IgD-negative memory B cell (primary cell): ENCODE measurements at regions not wholly inside any gene's neighbourhood (a gene's known extent, or its start where the extent isn't known, plus 50 kb on each side); places are given as distances from the start of the nearest gene placed in this dataset.

ENCODE experiments used
- H3K27ac Mint-ChIP-seq, 3 donors: one replicate each; pipeline ENCODE4 v1.8.0; 2020 to 2022; ENCODE audit warnings: mild to moderate bottlenecking in 3 of 3, mixed read lengths in 3 of 3, moderate library complexity in 1 of 3
- H3K27me3 Mint-ChIP-seq: one replicate; pipeline ENCODE4 v1.8.0; 2021; ENCODE audit warnings: mixed read lengths
- H3K36me3 Mint-ChIP-seq: one replicate; pipeline ENCODE4 v1.8.0; 2020; ENCODE audit warnings: mild to moderate bottlenecking, mixed read lengths
- H3K4me1 Mint-ChIP-seq, 3 donors: one replicate each; pipeline ENCODE4 v1.8.0; 2020 to 2022; ENCODE audit warnings: mixed read lengths in 3 of 3, mild to moderate bottlenecking in 1 of 3
- H3K4me3 Mint-ChIP-seq, 4 donors: one replicate each; pipeline ENCODE4 v1.8.0; 2020 to 2022; ENCODE audit warnings: mild to moderate bottlenecking in 4 of 4, mixed read lengths in 4 of 4, moderate library complexity in 3 of 4
- H3K9me3 Mint-ChIP-seq, 3 donors: one replicate each; pipeline ENCODE4 v1.8.0; 2020 to 2021; ENCODE audit warnings: mixed read lengths in 3 of 3, mild to moderate bottlenecking in 1 of 3

DNA sequence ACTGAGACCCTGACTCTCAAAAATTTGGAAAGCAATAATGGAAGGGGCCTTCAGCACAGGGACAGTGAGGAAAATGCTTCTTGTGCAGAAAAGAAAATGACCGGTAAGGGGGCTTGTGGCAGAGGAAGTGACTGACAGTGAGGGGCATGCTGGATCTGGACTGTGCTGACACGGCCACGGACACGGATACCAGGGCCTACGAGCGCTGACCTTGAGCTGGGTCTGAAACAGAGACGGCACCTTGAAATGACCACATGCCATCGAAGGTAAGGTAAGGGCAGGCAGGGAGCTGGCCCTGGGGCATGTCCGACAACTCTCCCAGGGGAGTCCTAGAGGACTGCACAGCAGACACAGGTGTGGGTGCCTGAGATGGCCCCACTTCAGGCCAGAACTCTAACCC is 182.1 kb downstream of the RHOU start:
- Mint-ChIP-seq H3K9me3 (peaks cover 0 to 3% (median 2%) of the 10 kb centered on the region in 3 donors), H3K27ac (no peak overlapping the region), H3K27me3 (peaks cover 2% of the 10 kb centered on the region), H3K4me1 (no peaks in the 10 kb centered on the region), H3K36me3 (no peaks in the 10 kb centered on the region), H3K4me3 (no peak overlapping the region)

DNA sequence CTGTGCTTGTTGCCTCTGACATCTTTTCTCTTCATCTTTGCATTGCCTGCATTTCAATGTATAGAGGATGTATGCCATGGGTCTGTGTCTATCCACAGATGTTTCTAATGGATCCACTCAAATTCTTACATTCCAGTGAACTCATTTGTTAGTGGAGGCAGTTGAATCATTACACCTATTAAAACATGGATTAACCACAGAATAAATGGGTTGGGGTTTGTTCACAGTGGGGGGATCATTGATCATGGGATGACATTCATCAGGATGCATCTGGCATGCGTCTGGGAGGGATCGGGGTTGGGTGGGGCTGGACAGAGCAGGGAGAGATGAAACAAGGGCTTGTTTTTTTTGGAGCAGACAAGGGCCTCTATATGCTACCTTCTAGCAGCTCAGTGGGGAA is 182.5 kb downstream of the RHOU start:
- no peaks in the 10 kb centered on the region for H3K4me1 Mint-ChIP-seq
- H3K4me3 Mint-ChIP-seq: no peak overlapping the region
- no peaks in the 10 kb centered on the region for H3K36me3 Mint-ChIP-seq
- peaks cover 0 to 3% (median 0%) of the 10 kb centered on the region in 3 donors for H3K9me3 Mint-ChIP-seq
- peaks cover 4% of the 10 kb centered on the region for H3K27me3 Mint-ChIP-seq
- no peak overlapping the region for H3K27ac Mint-ChIP-seq

DNA sequence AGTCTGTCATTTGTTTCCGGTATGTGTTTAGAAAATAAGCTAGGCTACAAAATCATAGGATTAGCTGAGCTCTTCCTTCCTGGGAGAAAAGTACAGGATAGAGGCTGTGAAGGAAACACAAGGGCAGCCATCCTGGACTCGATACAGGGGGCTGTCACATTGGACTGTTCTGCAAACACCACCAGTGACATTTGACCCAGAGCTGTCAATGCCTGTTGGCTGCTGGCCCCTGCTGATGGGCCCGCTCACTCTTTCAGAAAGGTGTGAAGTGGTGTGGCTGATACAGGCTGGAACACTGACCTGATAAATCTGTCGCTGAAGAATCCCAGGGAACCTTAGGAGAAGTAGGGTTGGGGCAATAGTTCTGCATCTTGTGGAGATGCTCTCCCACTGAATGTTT is 183.1 kb downstream of the RHOU start:
- no peaks in the 10 kb centered on the region for H3K4me1 Mint-ChIP-seq
- H3K36me3 Mint-ChIP-seq: no peaks in the 10 kb centered on the region
- H3K27me3 Mint-ChIP-seq: peaks cover 4% of the 10 kb centered on the region
- peaks cover 0 to 3% (median 1%) of the 10 kb centered on the region in 3 donors for H3K9me3 Mint-ChIP-seq
- H3K4me3 Mint-ChIP-seq: no peak overlapping the region
- H3K27ac Mint-ChIP-seq: no peak overlapping the region

DNA sequence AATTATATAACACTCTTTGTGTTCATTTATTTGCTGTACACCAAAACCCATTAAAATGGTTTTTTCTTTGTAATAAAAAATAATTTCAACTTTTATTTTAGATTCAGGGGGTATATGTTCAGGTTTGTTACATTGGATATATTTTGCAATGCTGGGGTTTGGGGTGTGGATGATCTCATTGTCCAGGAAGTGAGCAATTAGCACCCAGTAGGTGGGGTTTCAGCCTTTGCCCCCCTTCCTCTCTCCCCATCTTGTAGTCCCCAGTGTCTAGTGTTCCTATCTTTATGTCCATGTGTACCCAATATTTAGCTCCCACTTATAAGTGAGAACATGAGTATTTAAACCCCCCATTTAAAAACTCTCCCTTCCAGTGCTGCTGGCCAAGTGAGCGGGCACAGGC is 184.6 kb downstream of the RHOU start:
- Mint-ChIP-seq H3K27me3 (peaks cover 5% of the 10 kb centered on the region), H3K4me1 (no peaks in the 10 kb centered on the region), H3K9me3 (peaks cover 1 to 3% (median 2%) of the 10 kb centered on the region in 3 donors), H3K36me3 (no peaks in the 10 kb centered on the region), H3K27ac (no peak overlapping the region), H3K4me3 (no peak overlapping the region)

DNA sequence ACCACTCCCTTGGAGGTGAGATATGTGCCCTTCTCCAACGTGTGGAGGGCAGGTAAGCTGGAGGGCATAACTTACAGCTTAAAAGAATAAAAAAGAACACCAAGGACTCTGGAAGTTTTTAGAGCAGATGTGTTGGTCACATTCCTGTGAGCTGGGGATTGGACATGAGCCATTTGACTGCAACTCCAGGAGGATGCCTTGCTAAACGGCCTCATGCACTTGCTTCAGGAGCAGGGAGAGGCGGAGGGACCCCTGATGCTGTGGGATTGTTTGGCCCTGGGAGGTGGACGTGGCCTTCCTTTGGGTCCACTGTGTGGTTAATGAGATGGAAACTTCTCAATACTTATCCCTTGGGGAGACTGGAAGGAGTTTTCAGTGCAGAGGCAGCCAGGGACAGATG is 185.6 kb downstream of the RHOU start:
- peaks cover 5% of the 10 kb centered on the region for H3K27me3 Mint-ChIP-seq
- H3K4me3 Mint-ChIP-seq: no peak overlapping the region
- H3K4me1 Mint-ChIP-seq: no peaks in the 10 kb centered on the region
- no peak overlapping the region for H3K27ac Mint-ChIP-seq
- H3K9me3 Mint-ChIP-seq: peaks cover 1 to 3% (median 2%) of the 10 kb centered on the region in 3 donors
- H3K36me3 Mint-ChIP-seq: no peaks in the 10 kb centered on the region

DNA sequence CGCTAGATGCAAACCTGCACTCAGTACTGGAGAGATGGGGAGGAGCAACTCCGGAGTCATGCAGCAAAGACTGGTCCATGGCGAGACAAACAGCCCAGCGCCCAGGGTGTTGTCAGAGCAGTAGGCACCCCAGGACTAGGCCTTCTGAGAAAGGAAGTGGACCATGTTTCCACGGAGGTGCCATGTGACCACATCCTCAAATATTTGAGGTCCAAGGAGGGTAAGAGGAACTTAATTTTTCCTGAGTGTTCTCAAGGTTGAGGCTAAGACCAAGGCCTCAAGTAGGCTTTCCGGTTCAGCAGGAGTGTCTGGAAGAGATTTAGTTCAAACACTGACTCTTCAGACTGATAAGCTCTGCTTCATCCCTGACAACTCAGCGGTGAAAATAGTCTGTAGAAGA is 186.2 kb downstream of the RHOU start:
- Mint-ChIP-seq H3K9me3 (peaks cover 0 to 2% (median 1%) of the 10 kb centered on the region in 3 donors), H3K27me3 (peaks cover 5% of the 10 kb centered on the region), H3K27ac (no peak overlapping the region), H3K36me3 (no peaks in the 10 kb centered on the region), H3K4me1 (no peaks in the 10 kb centered on the region), H3K4me3 (no peak overlapping the region)

DNA sequence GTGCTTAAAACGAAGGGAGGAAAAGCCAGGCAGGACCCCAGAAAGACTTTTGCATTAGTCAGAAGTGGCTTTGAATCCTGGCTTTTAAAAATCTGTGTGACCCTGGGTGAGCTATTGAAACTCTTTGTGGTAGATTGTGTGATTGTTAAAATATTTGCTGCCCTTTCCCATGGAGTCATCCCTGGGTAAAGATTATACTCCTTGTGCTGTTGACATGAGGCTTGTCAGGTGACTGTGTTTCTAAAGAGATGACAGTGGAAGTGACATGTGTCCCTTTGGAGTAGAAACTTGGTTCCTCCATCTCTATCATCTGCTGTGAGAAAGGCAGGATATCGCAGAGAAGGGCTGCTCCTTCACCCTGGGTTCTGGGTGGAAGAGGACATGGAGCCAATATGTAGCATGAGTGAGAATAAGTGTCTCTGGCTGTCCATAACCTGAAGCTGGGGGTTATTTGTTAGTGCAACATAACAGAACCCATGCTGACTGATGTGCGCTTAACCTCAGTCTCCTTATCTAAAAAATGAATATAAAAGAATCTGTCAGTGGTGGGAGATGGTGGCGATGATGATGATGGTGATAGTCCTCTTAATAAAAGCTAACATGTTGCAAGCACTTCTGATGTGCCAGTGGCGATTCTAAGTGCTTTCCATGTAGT is 187.6 kb downstream of the RHOU start:
- Mint-ChIP-seq H3K9me3 (peaks cover 0 to 2% (median 1%) of the 10 kb centered on the region in 3 donors), H3K4me1 (no peaks in the 10 kb centered on the region), H3K4me3 (no peak overlapping the region), H3K27me3 (peaks cover 6% of the 10 kb centered on the region), H3K36me3 (no peaks in the 10 kb centered on the region), H3K27ac (no peak overlapping the region)

DNA sequence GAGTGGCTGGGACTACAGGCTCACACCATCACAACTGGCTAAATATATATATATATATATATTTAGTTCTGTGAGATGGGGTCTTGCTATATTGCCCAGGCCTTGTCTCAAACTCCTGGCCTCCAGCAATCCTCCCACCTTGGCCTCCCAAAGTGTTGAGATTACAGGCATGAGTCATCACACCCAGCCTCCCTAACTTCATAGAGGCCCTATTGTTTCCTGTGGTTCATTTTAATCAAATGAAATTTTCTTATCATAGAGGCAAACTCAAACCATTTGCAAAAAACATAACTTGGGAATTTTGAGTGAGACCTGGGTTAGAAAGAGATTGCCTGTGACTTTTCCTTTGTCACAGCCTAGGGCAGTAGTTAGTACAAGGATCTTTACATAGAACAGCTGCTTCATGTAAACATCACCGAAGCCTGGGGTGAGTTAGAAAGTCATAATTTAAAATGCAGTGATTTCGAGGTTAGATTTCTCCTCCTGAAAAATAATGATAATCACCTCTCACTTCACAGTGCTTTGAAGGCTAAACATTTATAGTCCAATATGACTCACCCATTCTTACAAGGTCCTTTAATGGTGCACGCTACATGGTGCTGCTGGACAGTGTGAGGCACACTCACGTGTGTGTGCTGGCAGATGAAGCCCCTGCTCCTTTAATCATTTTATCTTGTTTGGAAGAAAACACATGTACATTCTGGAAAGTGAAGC is 188.9 kb downstream of the RHOU start:
- Mint-ChIP-seq H3K4me3 (peak overlapping the region in 1 of 4 donors; percentile 23), H3K9me3 (peaks cover under 1 to 3% (median 2%) of the 10 kb centered on the region in 3 donors), H3K4me1 (no peaks in the 10 kb centered on the region), H3K27me3 (peaks cover 10% of the 10 kb centered on the region), H3K36me3 (no peaks in the 10 kb centered on the region), H3K27ac (no peak overlapping the region)

DNA sequence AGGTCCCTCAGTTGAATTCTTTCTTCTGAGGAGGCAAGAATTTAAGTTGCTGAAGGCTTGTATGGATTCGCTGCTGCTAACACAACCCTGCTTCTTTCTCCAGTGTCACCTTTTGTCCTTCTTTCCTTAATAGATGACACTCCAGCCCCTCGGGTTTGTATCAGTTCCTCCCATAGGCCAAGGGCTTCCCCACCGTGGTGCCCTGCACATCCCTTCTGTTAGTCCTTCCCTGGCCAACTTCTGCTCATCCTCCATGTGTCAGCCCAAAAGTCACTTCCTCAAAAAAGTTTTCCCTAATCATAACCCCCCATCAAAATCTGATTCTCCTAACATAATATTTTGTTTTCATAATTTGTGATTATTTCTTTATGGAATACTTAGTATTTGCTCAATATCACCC is 190.4 kb downstream of the RHOU start:
- Mint-ChIP-seq H3K36me3 (no peaks in the 10 kb centered on the region), H3K9me3 (peaks cover 4 to 15% (median 8%) of the 10 kb centered on the region in 3 donors), H3K4me1 (no peaks in the 10 kb centered on the region), H3K4me3 (no peak overlapping the region), H3K27ac (no peak overlapping the region), H3K27me3 (peaks cover 11% of the 10 kb centered on the region)

DNA sequence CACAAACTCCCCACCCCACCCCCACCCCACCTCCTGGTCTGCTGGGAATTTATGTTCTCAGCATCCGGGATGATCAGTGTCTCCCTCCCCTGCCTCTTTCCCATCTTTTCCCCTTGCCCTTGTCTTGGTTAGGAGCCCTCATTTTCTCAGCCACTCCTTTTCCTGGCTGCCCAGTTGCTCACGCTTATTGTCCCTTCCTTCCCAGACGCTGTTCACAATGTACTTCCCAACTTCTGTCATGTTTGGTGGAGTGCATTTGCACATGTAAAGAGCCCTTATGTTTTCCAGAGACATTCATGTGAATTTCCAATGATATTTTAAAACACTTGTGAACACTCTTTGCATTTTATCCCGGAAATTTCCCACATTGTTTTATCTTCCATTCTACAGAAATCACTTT is 192.1 kb downstream of the RHOU start:
- no peak overlapping the region for H3K4me3 Mint-ChIP-seq
- H3K36me3 Mint-ChIP-seq: no peaks in the 10 kb centered on the region
- no peaks in the 10 kb centered on the region for H3K4me1 Mint-ChIP-seq
- H3K27ac Mint-ChIP-seq: no peak overlapping the region
- H3K27me3 Mint-ChIP-seq: peaks cover 13% of the 10 kb centered on the region
- peaks cover 4 to 18% (median 8%) of the 10 kb centered on the region in 3 donors for H3K9me3 Mint-ChIP-seq

DNA sequence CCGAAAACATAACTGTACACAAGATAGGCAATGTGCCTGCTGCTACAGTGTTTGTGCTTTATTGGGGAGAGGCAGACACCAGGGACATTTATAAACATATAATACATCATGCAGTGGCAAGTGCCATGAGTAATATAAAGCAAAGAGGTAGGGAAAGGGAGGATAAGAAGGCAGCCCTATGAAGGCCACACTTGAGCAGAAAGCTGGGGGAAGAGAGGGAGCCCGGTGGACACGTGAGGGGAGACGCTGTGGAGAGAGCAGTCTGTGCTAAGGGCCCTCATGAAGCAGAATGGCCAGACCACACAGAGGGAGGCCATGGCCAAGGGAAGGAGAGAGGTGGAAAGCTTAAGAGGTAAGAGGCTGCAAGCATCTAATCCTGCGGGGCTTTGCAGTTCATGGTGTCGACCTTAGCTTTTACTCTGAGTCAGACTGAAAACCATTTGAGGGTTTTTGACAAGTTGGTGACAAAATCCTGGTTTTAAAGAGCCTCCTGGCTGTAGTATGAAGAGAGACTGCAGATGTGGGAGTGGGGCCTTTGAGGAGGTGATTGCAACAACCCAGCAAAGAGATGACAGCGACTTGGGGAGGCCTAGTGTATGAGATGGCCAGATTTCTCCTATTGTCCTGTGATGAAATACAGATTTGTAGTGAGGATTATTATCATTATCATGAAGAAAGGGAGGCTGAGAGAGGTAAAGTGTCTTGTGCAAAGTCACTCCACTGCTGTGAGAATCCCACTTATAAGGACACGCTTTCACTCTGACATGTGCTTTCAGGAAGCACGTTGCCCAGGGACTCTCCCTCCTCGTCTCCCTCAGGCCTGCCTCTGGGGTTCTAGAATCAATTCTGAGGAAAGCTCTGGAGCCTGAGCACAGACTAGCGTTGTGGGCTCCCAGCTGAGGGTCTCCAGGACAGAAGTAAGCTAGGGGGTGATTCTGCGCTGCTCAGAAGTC is 192.9 kb downstream of the RHOU start:
- H3K27me3 Mint-ChIP-seq: peaks cover 11% of the 10 kb centered on the region
- H3K4me3 Mint-ChIP-seq: no peak overlapping the region
- H3K4me1 Mint-ChIP-seq: no peaks in the 10 kb centered on the region
- no peaks in the 10 kb centered on the region for H3K36me3 Mint-ChIP-seq
- no peak overlapping the region for H3K27ac Mint-ChIP-seq
- peaks cover 4 to 17% (median 8%) of the 10 kb centered on the region in 3 donors for H3K9me3 Mint-ChIP-seq

DNA sequence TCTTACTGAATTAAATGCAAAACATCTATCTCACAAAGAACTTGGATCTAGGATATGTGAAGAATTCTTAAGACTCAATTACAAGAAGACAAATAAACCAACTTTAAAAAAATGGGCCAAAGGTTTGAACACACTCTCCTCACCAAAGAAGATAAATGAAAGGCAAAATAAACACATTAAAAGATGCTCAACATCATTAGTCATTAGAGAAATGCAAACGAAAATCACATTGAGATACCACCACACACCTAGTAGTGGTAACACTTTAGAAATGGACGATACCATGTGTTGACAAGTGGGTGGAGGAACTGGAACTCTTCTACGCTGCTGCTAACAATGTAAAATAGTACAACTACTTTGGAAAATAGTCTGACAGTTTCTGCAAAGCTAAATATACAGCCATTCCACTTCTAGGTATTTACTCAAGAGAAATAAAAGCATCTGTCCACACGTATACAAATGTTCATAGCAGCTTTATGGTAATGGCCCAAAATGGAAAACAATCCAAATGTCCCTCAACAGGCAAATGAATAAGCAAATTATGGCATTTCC is 194.3 kb downstream of the RHOU start:
- Mint-ChIP-seq H3K27me3 (peaks cover 11% of the 10 kb centered on the region), H3K36me3 (no peaks in the 10 kb centered on the region), H3K4me3 (no peak overlapping the region), H3K27ac (no peak overlapping the region), H3K9me3 (peaks cover 4 to 17% (median 8%) of the 10 kb centered on the region in 3 donors), H3K4me1 (no peaks in the 10 kb centered on the region)

DNA sequence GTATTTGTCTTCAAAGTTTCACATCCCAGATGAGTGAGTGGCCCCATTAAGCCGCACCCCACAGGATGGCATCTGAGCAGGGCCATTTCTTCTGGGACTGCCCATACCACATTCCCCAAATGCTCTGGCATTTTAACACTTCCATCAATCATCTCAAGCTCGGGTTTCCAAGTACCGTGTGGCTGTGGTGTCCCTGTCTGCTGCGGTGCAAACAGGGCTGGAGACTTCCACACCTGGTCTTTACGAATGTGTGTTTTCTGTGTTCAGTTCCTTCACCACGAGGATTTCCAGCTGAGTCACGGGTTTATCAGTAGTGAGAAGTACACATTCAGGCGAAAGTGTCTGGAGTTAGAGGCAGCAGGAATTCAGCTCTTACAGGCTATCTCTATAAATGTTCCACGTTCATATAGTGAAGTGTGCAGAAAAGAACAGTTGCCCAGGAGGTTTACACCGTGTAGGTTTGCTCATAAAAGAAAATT is 195.2 kb downstream of the RHOU start:
- Mint-ChIP-seq H3K27me3 (peaks cover 10% of the 10 kb centered on the region), H3K27ac (no peak overlapping the region)

DNA sequence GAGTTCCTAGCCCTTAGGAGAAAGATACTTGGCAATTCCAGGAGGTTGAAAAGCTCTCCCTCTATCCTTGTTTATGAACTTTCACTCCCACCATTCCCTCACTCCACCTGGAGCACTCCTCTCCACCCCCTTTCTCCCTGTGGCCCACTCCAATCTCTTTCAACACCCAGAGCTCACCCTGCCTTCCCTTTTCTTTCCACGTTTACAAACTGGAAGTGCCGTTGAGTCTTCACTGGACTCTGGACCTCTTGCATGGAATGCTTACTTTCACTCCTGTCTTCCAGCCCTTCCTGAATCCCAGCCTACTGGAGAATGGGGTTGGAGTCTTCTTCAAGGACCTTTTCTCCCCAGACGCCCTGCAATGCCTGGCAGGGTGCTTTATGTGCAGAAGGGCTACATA is 198.5 kb downstream of the RHOU start:
- H3K27ac Mint-ChIP-seq: peak overlapping the region in 1 of 3 donors; percentile 72
- peaks cover 3 to 17% (median 8%) of the 10 kb centered on the region in 3 donors for H3K9me3 Mint-ChIP-seq
- peaks cover 0 to 2% (median 0%) of the 10 kb centered on the region in 3 donors for H3K4me1 Mint-ChIP-seq
- peak overlapping the region in 1 of 4 donors; percentile 12 for H3K4me3 Mint-ChIP-seq
- H3K36me3 Mint-ChIP-seq: no peaks in the 10 kb centered on the region
- H3K27me3 Mint-ChIP-seq: peaks cover 3% of the 10 kb centered on the region

More for the DNA sequence above, 195.2 kb downstream of the RHOU start:
- Mint-ChIP-seq H3K9me3 (peaks cover 3 to 17% (median 8%) of the 10 kb centered on the region in 3 donors), H3K4me1 (no peaks in the 10 kb centered on the region), H3K36me3 (no peaks in the 10 kb centered on the region), H3K4me3 (no peak overlapping the region)
